GM19240 (cell line): ENCODE measurements at regions not wholly inside any gene's neighbourhood (a gene's known extent, or its start where the extent isn't known, plus 50 kb on each side); places are given as distances from the start of the nearest gene placed in this dataset.
"Not testable (repeated sequence)": the region's sequence is repeated elsewhere in the genome, so short reads cannot be mapped to it uniquely, and the experiment has no call there.

Source experiments
- DNase-seq: peaks from one replicate; pipeline ENCODE4 v3.0.0; 2011; ENCODE audit warnings: low spot score; ENCODE audit not compliant: insufficient read length

DNA sequence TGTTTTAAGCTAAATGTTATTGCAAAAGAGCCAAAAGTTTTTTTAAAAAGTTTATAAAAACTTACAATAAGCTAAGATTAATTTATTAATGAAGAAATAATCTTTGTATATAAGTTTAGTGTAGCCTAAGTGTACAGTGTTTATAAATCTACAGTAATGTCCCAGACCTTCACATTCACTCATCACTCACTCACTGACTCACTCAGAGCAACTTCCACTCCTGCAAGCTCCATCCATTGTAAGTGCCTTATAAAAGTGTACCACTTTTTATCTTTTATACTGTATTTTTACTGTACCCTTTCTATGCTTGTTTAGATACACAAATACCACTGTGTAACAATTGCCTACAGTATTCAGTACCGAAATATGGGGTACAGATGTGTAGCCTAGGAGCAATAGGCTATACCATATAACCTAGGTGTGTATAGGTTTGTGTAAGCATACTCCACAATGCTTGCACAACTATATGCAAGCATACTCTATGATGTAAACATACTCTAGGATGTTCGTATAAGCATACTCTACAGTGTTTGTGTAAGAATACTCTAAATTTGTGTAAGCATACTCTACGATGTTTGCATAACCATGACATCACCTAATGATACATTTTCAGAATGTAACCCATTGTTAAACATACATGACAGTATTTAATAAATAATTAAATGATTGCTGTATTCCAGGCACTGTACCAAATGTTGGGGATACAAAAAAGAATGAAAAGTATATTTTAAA is 953.0 kb downstream of the KCNA4 start:
- no peak for DNase-seq

DNA sequence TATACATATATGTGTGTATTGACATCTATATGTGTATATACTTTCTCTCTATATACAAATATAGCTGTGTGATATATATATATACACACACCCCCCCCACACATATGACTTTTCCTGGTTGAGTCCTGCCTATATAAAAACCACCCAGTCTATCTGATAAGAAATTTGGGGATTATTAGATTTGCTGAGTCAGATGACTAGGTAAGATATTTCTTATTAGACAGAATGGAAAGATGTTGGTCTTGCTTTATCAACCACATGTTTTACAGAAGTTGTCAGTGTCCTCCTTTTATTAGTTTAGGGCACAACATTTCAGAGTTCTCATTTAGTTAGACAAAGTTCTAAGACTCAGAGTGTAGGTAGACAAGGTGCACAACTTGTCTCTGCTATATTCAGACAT is 953.3 kb downstream of the METTL15 start:
- DNase-seq = no peak

DNA sequence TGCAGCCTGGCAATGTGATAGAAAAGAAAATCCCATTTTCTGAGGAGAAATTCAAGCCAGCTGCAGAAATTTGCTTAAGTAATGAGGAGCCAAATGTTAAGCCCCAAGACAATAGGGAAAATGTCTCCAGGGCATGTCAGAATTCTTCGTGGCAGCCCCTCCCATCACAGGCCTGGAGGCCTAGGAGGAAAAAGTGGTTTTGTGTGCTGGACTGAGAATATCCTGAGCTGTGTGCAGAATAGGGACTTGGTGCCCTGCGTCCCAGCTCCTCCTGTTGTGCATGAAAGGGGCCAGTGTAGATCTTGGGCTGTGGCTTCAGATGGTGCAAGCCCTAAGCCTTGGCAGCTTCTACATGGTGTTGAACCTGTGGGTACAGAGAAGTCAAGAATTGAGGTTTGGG is 948.3 kb downstream of the METTL15 start:
- not testable (repeated sequence) for DNase-seq

DNA sequence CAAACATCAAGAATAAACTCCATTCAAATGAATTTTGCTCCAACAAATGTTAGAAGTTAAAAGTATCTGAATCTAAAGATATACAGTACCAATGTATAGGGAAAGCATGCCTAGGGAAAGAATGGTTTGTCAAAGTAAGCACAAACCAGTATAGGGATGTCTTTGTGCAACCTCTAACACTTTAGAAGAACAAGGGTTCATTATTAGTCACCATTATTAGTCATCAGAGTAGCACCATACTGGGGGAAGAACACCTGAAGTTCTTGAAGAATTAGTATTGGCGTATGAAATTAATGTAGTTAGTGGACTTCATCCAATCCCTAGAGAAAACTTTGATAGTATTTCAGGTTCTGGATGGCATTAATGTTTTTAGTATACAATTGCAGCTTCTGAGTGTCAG is 943.7 kb downstream of the METTL15 start:
- no peak for DNase-seq

DNA sequence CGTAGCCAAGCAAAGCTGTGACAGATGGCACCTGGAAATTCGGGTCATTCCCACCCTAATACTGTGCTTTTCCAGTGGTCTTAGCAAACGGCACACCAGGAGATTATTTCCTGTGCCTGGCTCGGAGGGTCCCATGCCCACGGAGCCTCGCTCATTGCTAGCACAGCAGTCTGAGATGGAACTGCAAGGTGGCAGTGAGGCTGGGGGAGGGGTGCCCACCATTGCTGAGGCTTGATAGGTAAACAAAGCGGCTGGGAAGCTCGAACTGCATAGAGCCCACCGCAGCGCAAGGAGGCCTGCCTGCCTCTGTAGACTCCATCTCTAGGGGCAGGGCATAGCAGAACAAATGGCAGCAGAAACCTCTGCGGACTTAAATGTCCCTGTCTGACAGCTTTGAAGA is 942.8 kb downstream of the METTL15 start:
- DNase-seq = not testable (repeated sequence)

DNA sequence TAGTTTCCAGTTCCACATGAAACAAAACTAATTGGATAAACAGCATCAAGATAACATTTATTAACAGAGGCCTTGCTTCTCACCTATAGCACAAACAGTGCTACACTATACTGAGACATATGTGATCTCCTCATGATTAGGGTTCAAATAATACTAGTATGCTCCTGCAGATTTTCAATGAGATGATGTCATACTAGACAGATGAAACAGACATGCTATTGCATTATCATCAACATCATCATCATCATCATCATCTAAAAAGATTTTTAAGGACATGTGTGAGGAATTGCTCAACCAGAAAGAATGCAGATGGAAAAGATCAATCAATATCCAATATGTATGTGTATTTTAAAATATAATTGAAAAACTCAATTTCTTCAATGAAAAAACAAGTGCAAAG is 932.3 kb downstream of the METTL15 start:
- no peak for DNase-seq

DNA sequence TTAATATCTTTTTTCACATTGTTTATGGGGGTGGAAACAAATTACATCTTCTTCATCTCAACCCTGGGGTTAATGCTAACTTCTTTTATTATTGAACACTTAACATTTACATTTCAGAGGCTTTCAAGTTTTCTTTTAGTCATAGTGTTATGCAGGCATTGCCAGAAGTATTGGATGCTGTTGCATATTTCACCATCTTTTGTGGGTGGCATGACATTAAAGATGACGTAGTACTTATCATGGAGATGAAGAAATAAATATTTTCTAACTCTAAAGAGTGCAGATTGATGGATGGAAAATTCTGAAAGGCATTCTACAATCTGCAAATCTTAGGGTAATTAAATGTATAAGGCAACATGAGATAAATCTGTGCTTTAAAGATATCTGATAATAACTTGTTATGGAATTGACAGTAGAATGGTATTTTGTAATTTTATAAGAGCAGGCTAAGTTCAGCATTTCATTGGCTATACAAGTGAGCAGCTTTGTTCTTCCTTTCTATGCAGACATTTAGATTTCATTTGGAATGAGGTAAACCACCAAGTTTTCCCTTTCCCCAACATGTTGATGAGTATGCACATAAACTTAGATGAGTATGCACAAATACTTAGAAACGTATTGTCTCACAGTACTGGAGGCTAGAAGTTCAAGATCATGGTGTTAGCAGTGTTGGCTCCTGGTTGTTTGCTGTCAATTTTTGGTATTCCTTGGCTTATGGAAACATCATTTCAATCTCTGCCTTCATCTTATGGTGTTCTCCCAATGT is 924.4 kb downstream of the METTL15 start:
- no peak for DNase-seq

DNA sequence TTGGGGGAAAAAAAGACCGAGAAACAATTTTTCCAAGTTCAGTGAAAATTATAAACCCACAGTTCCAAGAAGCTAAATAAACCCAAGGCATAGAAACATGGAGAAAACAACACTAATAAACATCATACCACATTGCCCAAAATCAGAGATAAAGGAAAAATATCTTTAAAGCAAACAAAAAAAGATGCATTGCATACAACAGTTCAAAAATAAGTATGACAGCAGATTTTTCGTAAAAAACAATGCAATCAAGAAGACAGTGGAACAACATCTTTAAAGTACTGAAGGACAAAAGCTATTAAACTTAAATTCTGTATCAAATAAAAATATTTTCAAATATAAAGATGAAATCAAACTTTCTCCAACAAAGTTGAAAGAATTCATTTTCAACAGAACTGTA is 921.3 kb downstream of the METTL15 start:
- no peak for DNase-seq

DNA sequence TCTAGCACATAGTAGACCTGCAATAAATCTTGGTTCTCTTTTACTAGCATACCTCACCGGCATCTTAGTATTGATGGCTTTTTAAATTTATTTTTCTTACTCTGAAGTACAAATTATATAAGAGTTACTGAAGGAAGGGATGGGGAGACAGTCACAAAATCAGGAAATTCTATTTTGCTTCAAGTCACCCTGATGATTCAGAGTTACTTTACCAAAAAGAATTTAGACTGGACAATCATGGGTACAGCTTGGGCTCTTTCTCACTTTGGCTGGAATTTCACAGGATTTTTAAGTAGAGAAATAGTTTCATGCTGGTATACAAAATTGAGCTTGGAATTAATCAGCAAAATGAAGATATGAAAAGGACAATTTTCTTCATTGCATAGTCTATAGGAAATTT is 919.2 kb downstream of the METTL15 start:
- no peak for DNase-seq

DNA sequence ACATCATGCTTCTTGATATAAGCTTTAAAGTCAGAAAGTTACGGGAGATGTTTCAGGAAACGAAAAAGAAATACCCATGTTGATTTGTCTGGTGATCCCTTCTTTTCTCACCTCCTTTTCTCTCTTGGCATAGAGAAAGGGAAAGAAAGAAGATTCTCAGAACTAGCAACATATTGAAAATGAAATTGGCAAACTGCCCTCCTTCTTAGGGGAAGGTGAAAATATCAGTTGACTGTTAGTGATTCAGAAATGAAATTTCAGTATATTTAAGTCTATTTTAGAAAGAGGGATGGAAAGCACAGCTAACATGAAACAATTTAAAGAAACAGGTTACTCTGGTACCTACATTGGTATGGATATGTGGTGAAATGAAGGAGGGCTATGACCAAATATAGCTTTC is 918.1 kb downstream of the METTL15 start:
- DNase-seq = no peak

DNA sequence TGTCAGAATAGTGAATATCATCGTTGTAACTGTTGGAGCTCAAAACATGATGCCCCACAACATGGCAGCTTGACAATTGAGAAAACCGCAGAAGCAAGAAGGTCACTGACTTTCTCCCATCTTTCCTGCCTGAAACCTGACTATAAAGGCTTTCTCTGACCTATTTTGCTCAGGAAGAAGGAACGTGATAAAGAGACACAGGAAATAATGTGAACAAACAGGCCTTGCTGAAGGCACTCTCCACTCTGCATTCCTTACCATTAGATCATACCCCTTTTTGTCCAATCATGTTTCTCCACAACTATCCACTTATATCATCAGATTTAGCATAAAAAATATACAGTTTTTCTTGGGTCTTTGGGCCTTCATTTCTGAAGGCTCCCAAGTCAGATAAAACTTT is 916.8 kb downstream of the METTL15 start:
- DNase-seq = no peak

DNA sequence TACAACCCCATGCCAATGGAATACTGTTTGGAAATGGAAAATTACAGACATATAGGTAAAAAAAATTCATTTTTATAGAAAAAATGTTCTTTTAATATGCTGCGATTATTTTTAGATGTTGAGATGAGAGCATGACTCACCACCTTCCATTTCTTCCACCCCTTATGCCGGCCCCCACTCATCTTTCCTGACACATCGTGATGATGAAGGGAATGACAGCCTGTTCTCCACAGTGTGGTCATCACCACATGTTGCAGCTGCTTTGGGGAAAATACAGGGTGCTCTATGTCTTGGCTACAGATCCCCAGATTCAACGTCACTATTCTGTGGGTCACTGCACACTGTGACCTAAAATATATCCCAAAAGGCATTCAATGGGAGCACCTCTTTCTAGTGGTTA is 916.2 kb downstream of the METTL15 start:
- DNase-seq = no peak

DNA sequence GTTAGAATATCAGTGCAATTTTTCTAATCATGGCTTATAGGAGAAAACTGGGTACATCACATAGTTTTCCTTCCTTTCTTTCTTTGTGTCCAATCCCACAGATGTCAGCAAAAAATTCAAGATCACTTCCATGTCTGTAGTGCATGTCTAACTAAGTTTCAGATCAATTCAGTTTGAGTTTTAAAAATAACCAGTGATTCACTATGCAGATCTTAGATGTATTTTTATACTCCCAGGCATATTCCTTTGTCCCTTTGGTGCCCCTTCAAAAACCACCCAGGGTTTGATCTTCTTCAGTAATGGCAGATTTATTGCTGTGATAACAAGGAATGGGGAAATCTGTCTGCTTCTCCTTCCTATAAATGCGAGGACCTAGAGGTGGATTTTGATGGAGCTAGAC is 915.6 kb downstream of the METTL15 start:
- DNase-seq = no peak

DNA sequence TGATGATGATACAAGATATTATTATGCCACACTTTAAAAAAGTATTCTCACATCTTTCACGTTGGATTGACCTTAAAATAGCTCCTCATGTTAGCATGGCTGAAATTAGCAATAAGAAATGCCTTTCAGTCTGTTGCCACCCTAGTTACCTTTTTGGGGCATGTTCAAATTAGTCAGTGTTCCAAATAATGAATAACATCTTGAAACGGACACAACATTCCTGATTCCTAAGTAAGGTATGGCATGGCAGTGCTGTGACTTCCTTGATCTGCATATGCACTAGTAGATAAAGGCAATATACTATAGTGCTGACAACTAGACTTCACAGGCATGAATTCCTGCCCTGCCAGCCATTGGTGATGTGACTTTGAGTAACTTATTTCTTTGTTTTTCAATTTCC is 914.5 kb downstream of the METTL15 start:
- no peak for DNase-seq

DNA sequence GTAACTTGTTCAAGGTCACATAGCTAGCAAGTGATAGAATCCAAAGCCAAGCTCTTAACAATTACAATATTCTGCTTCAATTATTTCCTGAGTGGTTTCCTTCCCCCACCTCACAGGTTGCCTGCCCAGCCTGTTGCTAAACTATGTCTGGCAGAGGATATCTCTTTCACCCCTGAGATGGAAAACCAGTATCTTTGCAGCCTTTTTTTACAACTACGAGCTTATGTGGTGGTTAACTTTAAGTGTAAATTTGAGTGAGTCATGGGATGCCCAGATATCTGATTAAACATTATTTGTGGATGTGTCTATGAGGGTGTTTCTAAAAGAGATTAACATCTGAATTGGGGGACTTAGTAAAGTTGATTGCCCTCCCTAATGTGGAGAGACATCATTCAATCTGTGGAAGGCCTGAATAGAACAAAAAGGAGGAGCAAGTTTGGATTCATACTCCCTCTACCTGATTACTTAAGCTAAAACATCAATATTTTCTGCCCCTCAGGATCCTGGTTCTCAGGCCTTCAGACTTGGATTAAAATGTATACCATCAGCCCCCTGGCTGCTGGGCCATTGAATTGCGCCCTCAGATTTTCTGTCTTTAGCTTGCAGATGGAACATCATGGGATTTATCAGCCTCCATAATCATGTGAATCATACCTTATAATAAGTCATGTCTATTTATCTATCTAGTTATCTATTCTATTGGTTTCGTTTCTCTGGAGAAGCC is 911.9 kb downstream of the METTL15 start:
- DNase-seq = no peak

DNA sequence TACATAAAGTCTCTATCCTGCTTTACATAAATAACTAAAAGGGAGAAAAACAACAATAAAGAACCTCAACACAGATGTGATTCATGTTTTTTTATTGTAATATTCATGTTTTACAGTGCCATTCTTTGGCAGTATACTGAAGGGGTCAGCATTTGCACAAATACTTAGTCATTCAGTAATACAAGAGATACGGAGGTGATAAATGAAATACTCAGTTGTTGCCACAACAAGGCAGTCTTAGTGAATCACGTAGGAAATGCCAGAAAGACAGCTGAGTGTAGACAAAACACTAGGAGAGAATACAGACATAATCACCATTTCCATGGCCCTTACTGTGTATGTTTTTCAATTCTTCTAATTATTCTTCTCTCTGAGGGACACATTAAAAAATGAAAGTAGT is 910.4 kb downstream of the METTL15 start:
- no peak for DNase-seq

DNA sequence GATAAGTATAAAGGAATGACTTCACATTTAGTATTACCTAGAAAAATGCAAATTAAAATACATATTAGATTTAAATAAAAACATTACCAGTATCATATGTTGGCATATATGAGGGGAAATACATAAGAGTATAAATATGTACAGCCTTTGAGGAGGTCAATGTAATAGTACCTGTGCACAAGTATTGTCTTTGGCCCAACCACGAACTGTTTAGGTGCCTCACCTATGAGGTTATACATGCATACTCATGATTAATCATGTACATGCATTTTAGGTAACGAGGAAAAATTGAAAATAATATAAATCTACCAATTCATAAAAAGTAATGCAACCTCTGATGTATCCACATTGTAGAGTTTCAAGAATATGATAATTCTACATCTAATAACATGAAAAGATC is 909.8 kb downstream of the METTL15 start:
- no peak for DNase-seq

DNA sequence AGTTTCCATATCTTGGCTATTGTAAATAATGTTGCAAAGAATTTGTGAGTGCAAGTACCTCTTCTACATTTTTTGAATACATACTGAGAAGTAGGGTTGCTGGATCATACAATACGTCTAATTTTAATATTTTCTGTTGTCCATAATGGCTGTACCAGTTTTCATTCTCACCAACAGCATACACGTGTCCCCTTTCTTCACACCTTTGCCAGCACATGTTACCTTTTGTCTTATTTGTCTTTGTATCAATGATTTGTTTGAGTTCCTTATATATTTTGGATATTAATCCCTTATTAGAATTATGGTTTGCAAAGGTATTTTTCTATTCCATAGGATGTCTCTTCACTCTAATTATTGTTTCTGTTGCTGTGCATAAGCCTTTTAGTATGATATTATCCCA is 904.3 kb downstream of the METTL15 start:
- no peak for DNase-seq

DNA sequence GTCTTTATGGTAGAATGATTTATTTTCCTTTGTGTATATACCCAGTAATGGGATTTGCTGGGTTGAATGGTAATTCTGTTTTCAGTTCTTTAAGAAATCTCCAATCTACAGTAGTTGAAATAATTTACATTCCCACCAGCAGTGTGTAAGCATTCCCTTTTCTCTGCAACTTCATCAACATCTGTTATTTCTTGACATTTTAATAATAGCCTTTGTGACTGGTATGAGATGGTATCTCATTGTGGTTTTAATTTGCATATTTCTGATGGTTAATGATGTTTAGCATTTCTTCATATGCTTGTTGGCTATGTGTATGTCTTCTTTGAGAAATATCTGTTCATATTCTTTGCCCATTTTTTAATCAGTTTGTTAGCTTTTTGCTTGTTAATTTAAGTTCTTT is 901.2 kb downstream of the METTL15 start:
- no peak for DNase-seq

DNA sequence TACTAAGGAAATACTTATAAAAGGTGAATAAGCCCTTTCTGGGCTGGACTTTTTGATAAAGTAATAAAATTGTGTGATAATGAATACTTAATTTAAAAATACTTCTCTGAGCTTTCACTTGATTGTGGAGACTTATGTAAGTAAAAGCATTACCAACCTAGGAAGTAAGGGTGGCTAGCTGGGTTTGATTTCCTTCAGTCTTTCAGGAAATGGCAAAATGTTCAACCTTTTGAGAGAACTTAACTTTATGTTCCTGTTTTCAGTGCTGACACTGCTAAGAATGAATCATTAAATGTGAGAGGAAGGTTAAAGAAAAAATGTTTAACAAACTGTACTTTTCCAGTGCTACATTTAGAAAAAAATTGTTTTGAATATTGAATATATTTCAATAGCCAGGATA is 900.3 kb downstream of the METTL15 start:
- no peak for DNase-seq

DNA sequence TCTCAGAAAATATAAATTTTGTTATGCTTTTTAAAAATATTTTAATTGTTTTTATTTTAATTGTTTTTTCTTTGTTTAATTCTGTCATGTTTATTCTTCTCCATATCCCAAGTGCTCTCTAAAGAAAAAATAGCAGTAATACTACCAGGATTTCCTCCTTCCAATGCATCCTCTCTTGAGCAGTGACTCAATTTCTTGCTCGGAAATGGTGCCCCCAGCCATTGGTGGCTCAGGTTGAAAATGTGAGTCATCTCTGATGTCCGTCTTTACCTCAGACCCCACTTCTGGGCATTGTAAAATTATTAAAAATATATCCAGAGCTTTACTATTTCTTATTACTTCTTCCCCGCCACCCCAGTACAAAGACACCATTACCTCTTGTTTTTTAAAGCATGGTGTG is 898.5 kb downstream of the METTL15 start:
- DNase-seq = no peak

DNA sequence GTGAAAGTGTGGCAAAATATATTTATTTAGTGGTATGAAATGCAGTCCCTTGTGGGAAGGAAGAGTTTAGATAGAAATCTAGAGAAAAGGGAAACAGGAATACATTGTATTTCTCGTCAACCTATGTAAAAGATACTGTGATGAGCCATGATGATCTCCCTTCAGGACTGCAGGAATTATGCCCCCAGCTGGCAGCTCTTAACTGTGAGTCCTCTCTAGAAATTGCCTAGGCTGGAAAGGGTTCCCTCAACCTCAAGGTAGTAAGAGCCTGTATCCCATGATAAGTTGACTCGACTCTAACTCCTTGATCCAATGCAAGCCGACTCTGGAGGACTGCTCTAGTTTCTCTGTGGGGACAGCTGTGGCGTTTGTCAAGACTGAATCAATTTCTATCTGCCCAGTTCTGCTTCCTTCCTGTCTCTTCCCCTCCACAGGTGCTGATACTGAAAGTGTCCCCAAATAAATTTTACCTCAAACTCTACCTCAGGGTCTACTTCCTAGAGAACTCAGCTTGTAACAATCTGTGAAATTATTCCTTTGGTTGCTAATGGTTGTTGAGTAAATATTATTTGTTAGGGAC is 897.3 kb downstream of the METTL15 start:
- no peak for DNase-seq
